Nephron progenitor cell (in vitro differentiated cells): ENCODE measurements at regions not wholly inside any gene's neighbourhood (a gene's known extent, or its start where the extent isn't known, plus 50 kb on each side); places are given as distances from the start of the nearest gene placed in this dataset.
"Not testable (repeated sequence)": the region's sequence is repeated elsewhere in the genome, so short reads cannot be mapped to it uniquely, and the experiment has no call there.

Experiments used
- DNase-seq: peaks from one replicate; pipeline ENCODE4 v3.0.0; 2021
- H3K27ac Mint-ChIP-seq: 2 replicates; pipeline ENCODE4 v1.8.0; 2021; ENCODE audit warnings: mild to moderate bottlenecking, moderate library complexity, mixed read lengths
- H3K27me3 Mint-ChIP-seq: 2 replicates; pipeline ENCODE4 v1.8.0; 2021; ENCODE audit warnings: mild to moderate bottlenecking, low read depth, mixed read lengths; ENCODE audit not compliant: poor library complexity
- H3K36me3 Mint-ChIP-seq: 2 replicates; pipeline ENCODE4 v1.8.0; 2021; ENCODE audit warnings: low read depth, mixed read lengths
- H3K4me1 Mint-ChIP-seq: 2 replicates; pipeline ENCODE4 v1.8.0; 2021; ENCODE audit warnings: mixed read lengths
- H3K4me3 Mint-ChIP-seq: 2 replicates; pipeline ENCODE4 v1.8.0; 2021; ENCODE audit warnings: mild to moderate bottlenecking, moderate library complexity, mixed read lengths
- H3K9me3 Mint-ChIP-seq: 2 replicates; pipeline ENCODE4 v1.8.0; 2021; ENCODE audit warnings: mild to moderate bottlenecking, moderate library complexity, mixed read lengths
- CTCF ChIP-seq: fragments of 200-600 bp; sonication (generic); IDR thresholded peaks from 2 replicates; pipeline ENCODE4 v1.5.0; 2021; ENCODE audit warnings: antibody characterized with exemption

DNA sequence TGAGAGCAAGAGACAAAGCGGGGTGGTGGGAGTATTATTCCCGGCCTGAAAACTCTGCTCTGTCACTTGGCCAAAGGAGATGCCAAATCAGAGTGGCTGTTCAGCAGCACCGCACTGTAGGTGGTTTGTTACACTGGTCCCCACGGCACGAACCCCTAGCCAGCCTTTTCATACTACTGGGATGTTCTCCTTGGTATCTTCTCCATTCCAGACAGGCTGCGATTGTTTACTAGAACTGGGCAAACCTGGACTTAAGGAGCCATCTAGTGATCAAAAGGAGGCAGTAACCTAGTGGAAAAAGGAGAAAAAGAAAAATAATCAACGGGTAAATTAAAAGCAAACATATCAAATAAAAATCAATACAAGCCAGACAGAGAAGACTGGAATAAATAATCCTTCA, 58.9 kb upstream of the TMTC2 start:
- Mint-ChIP-seq H3K9me3 (peaks cover 5% of the 10 kb centered on the region), H3K4me1 (no peaks in the 10 kb centered on the region), H3K27me3 (no peaks in the 10 kb centered on the region), H3K27ac (no peak overlapping the region), H3K4me3 (no peak overlapping the region), H3K36me3 (no peaks in the 10 kb centered on the region)
- no peak for TF ChIP-seq CTCF
- no peak for DNase-seq

- H3K4me1 Mint-ChIP-seq, H3K27ac Mint-ChIP-seq, H3K36me3 Mint-ChIP-seq, DNase-seq, H3K27me3 Mint-ChIP-seq, H3K4me3 Mint-ChIP-seq: not testable (repeated sequence)
- peaks cover 16% of the 10 kb centered on the region for H3K9me3 Mint-ChIP-seq
Measured at GRCh38 chr12:82634495-82635258, 52.0 kb upstream of the TMTC2 start.

GRCh38 chr12:82635263-82635662, 51.4 kb upstream of the TMTC2 start:
- Mint-ChIP-seq H3K27ac (no peak overlapping the region), H3K4me1 (no peaks in the 10 kb centered on the region), H3K4me3 (no peak overlapping the region), H3K27me3 (no peaks in the 10 kb centered on the region), H3K9me3 (peaks cover 16% of the 10 kb centered on the region), H3K36me3 (no peaks in the 10 kb centered on the region)
- DNase-seq: no peak
- TF ChIP-seq CTCF: no peak
